T follicular helper cell (primary cell): ENCODE measurements at regions not wholly inside any gene's neighbourhood (a gene's known extent, or its start where the extent isn't known, plus 50 kb on each side); places are given as distances from the start of the nearest gene placed in this dataset.

Experiments used
- DNase-seq: peaks from one replicate; pipeline ENCODE4 v3.0.0-alpha.2; 2020; ENCODE audit warnings: low read depth

DNA sequence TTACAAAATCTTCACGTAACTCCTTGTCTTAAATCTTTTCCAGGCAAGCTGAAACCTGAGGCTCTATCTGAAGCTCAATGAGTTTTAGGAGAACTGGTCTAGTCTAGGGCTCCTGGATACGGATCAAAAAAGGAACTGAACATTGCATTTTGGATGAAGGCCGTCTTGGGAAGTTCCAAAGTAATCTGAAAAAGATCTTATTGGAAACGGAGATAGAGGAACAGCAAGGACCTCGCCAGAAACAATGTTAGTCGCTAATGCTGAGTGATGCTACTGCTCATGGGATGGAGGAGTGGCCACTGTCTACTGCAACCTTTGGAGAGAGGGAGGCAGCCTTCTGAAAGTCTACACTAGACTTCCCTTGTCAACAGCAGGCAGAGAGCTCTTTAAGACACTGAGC lies 91.4 kb upstream of the ATXN1 start:
- no peak for DNase-seq

DNA sequence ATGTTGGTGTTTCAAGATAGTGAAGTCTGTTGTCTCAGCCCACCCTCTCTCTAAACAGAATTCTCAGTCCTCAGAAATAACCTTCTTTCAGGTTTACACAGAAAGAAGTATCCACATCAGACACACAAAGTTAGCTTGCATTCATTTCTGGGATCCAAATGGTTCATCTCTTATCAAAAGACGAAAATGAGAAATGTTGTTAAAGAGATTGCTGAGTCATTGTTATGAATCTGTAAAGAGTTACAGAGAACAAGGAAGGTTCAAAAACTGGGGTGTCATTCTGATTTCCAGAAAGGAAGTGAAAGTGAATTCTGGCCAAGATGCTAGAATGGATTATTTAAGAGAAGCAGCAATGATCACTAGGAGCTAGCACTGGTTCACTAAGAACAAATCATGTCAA lies 90.5 kb upstream of the ATXN1 start:
- DNase-seq: no peak

DNA sequence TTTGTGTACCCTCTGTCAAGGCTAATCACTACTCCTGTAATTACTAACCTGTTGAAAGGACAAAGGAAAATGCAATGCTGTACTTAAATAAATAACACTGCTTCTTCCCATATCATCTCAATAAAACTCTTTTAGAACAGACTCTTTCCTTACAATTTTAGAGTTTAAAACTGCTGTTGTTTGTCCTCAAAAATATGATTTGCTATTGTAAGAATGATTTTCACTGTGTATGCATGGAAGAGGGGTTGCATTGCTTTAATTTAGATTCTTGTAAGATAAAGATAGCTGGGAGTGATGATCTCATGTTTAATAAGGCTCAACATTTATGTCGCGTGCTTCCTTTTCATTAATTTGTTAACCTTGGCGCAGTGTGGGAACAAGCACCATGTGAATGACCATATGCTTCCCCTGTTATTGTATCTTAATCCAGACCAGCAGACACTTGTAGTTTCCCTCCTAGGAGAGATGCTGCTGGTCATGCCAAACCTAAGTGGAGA lies 89.8 kb upstream of the ATXN1 start:
- no peak for DNase-seq

DNA sequence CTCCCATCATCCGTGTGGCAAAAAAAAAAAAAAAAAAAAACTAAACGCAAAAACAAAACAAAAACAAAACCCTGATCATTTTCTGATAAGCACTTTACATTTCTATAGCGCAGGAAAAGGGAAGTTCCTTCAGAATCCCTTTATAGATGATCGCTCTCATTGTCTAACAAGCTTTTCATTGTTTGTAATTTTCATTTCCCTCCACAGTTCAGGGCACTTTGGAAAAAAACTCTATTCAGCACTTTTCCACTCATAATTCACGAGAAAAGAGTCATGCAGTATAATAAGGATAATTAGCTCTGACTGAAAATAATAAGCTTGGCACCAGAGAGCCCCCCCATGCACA lies 89.4 kb upstream of the ATXN1 start:
- no peak for DNase-seq

DNA sequence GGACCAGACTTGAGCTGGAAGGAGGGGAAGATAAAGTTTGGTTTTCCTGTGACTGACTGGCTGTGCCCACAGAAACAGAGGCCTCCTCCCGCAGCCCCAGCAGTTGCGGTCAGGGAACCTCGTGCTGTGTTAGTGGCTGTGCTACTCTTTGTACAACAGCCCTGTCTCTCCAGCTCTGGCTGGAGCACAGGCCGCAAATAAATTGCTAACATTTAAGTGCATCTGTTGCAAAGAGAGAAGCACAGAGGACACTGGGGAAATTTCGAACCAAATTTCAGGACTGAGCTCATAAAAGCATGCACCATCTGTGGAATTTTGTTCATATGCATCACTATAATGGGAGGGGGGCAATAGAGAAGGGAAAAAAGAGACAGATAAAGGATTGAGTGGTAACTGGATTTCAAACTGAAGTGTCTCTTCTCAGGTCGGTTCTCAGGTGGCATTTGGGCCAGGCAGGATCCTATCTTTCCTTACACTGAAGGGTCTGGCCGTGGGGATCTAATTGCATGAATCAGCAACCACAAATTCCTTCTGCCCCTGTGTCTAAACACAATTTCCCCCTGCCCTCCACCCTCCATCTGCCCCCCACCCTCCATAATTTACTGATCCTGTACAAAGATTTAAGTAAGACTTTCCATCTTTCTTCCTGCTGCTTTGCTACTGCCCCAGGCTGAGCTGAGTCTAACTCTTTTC lies 88.9 kb upstream of the ATXN1 start:
- no peak for DNase-seq

DNA sequence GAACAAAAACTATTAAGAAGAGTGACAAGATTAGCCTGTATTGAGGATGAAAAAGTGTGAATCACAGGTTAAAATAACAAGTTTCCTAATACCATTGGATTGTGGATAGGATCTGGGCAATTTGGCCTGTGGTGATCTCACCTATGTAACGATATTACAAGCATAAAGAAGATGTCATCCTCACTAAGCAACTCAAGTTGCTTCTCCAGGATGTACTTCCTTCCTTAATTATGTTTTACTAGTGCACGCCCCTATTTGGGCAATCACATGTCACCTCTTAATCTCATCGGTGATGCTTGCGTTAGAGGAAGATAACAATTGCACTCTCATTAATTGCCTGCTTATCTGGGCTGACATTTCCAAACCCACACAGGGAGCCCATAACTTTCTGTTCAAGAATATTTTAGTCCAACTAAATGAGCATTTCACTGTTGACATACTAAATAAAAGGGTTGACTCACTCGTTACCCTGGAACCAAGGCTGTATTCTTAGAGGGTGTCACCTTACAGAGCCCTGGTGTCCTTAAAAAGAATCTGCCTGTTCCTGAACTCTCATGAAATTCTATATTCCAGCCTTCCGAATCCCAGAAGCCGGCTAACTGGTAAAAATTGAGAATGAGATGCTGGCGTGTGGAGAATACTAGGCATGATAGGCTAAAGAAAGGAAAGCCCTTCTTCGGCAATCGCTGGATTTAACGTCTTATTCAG lies 88.2 kb upstream of the ATXN1 start:
- DNase-seq: no peak

DNA sequence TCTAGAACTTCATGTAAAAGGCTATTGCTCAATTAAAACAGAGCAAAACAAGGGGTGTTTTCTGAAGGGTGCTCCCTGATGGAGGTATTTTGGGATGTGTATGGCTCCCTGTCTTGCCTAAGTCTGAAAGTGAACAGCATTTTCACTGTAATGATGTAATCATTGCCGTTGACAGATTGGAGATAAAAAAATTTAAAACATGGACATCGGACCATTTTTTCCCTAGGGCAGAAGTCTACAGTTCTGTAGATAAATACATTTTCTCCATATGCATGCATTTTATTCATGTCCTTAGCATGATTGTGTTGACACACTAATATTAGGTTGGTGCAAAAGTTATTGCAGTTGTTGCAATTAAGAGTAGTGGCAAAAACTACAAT lies 85.1 kb upstream of the ATXN1 start:
- DNase-seq: no peak

DNA sequence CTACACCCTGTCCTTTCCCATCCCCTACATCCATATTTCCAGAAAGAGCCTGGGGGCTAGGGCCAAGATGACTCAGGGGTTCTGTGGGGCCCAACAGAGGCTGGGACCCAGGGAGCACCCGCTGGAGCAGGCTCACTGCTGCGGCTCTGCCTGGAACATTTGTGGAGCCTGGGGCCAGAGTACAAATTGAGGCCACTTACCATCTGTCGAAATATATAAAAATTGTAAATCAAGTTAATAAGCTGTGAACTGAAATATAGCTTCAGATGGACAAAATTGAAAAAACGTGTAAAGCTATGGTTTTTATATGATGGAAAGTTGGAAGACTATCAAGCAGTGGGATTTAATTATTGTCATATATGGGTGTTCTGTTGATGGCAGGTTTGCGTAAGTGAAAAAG lies 82.9 kb upstream of the ATXN1 start:
- no peak for DNase-seq

DNA sequence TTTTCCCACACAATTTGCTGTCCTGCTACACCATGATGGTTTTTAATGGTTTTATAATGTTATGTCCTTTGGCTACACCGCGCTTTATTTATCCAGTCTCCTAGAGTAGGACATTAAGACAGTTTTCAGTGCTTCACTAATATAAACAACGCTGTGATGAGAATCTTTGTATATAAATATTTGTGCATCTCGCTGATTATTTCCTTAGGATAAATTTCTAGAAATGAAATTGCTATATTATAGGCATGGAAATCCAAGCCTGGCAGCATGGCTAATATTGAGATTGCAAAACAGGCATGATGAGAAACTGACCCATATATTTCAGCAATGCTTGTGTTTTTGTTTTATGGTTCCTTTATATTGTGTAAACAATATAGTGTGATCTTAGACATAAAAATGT lies 81.4 kb upstream of the ATXN1 start:
- no peak for DNase-seq

DNA sequence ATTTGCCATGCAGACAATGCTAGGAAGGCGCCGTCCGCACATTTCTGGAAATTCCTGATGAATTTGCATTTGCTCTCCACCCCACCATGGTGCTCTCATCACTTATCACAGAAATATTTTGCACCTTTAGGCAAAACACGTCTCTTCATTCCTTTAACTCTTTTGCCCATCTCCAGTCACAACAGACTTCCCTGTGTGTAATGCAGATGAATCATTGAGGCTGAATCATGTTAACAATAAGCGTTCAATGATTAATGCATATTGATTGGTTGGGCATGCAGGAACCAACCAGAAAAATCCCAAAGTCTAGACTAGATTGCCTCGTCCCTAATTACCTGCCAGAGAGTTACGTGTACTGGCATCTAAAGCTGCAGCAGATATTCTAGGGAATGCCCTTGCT lies 80.0 kb upstream of the ATXN1 start:
- DNase-seq: no peak

DNA sequence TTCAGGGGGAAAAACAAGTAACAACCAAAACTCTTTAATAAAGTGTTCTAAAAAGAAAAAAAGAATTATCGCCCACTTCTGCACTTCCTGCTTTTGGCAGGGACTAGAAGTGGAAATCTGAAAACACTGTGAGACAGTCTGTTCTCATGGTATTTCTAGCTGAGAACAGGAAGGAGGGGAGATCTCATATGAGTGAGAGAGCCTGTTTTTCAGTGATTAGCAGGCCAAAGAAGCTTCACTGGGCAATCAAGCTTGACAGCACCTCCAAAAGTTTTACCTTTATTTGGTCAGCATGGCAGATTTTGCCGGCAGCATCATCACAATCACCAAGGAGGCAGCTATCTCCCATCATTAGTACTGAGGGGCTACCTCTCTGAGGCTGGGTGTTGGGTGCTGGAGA lies 79.5 kb upstream of the ATXN1 start:
- no peak for DNase-seq

DNA sequence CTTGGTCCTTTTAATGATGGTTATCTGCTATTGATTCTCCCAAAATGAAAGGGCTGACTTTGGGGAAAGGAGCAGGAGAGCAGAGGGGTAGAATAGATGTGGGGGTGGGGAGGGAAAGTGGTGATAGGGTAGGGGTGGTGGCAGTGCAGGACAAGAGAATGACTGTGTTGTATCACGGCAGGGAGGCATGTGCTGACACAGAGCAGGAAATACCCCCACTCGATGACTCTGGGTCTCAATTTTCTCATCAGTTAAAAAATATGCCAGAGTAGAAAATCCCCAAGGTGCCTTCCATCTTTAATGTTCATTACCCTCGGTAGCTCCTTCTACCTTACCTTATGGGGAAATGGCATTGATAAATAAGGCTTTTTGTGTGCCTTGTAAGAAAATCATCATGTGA lies 79.0 kb upstream of the ATXN1 start:
- DNase-seq: no peak

DNA sequence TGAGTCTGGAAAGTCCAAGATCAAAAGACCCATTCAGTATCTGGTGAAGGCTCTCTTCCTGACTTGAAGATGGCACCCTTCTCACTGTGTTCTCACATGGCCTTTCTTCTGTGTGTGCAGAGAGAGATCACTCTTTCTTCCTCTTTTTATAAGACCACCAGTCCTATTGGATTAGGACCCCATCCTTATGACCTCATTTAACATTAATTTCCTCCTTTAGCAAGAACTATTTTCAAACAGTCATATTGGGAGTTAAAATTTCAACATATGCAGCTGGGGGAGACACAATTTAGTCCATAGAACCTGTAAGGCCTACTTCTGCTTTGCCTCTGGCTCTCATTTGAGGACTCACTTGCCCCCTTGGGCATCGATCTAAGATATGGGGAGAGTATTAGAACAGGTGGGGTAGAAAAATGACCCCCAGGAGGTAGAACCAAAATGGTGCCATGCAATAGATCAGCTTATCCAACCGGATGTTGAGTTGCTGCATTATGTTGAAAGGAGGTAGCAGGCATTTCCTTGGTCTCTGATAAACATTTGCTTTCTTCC lies 78.4 kb upstream of the ATXN1 start:
- no peak for DNase-seq

DNA sequence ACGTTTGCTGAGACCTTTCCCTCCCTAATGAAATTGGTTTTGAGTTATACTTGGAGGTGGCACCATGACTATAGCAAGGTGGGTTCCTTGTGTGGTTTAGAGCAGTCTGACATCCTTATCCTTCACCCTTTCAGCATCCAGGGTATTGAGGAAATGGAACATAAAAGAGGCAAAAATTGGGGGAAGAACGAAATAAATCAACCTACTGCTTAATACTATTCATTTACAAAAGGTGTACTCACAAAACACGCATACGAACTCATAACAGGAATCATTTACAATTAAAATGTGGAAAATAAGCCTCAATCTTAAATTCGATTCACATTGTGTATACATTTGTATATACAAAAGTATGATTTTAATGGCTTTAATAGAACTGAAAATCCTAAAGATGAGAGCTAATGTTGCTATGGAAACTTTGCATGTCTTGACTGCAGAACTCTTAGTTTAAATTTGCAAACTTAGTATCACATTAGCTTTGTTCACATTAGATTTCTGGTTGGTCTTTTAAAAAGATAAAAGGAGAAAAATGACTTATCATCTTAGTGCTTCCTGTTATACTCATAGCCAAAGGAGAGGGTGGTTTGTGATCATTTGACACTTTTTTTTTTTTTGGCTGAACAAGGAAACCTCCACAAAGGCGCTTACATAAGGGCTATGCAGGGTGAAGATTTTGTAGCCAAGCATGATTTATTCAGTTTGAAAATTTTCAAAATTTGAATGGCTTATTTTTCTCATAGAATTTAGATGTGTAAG lies 76.1 kb upstream of the ATXN1 start:
- no peak for DNase-seq

DNA sequence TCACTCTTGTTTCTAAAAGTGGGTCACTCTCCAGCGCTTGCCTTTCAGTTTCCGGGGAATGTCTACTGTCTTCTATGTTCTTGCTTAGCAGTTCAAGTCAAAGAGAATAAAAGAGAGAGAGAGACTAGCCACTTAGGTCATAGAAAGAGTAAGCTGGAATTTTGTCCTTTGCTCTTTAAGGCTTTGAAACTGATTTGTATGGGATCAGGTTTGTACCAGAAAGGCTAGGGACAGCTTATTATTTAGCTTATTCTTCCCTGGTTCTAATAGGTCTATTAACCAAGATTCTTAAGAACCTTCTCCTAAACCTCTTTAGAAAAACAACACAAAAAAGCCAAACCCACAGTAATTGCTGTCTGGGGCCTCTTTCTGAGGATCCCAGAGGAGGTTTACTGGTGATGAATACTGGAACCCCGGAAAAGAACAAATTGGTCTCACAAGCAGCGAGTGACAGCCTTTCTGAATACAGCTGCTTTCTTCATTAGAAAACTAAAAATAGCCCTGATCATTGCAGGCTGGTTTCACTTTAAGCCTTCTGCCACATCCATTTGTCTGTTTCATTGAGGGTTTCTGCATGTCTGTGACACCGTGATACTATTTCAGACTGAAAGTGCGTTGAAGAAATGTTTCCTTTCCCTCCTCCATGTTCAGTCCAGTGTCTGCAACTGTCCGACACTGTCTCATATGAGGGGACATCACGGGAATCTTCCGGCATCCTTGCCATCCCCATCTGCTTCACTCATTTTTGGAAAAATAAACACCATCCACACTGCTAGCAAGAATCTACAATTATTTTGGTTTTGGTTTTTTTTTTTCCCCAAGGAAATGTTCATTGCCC lies 75.1 kb upstream of the ATXN1 start:
- no peak for DNase-seq

DNA sequence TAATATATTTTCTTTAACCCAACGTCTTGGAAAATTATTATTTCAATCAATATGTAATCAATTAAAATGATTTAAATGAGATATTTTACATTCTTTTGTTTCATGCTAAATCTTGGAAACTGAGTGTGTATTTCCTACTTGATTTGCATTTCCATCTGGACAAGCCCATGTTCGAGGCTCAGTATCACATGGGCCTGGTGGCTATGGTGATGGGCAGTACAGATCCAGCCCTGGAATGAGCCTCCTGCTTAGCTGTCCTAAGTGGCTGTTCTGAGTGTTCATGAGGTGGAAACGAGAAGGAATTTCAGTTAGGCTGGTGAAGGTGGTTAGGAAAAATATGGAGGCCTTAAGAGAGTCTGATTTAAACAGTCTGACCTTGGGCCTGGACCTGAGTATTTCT lies 73.0 kb upstream of the ATXN1 start:
- no peak for DNase-seq

DNA sequence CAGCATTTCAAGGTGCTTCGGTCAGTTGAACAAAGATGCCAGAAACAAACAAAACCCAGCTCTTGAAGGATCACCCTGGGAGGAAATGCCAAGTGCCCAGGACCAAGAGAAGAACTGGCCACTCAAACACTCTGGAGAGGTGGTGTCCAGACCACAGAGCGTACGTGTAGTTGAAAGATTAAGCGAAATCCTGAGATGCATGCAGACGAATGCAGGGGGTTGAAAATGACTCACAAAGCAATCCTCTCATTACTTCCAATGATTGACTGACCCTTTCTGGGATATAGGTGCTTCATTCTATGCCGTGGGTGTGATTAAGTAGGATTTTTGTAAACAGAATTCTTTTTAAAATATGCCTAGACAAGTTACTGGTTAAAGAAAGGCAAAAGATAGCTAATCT lies 71.5 kb upstream of the ATXN1 start:
- no peak for DNase-seq

DNA sequence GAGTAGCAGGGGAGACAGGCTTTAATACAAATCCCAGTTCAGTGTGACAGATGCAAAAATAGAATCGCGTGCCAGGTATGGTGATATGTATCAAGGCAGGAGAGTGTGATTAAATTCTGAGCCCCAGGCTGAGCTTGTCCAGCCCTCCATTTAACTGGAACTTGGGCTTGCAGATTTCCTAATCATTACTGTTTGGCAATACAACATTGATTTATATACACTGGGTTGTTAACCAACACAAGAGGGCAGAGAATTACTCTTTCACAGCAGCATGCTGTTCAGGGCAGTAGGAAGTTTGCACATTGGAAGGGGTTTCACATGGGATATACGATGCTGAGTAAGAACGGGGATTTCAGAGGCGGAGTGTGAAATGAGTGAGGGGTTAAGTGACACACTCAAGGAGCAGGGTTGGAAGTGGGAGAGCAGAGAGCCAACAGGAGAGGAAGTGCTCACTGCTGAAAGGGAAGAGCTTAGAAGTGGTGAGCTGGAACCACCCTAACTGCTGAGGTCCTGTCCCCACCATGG lies 70.8 kb upstream of the ATXN1 start:
- DNase-seq: no peak

DNA sequence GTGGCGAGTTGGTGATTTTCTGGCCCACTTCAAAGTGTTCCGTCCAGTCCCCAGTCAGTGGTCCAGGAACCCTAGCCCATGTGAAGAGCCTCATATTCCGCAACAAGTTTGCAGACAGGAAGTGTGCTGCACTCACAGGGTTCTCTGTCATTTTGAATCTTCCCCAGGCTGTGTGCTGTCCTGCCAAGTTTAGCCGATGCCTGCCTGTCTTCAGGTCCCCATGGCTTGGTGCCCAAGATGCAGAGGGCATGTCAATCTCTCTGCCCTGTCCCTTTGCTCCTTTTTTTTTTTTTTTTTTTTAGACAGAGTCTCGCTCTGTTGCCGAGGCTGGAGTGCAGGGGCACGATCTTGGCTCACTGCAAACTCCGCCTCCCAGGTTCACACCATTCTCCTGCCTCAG lies 69.9 kb upstream of the ATXN1 start:
- DNase-seq: no peak

DNA sequence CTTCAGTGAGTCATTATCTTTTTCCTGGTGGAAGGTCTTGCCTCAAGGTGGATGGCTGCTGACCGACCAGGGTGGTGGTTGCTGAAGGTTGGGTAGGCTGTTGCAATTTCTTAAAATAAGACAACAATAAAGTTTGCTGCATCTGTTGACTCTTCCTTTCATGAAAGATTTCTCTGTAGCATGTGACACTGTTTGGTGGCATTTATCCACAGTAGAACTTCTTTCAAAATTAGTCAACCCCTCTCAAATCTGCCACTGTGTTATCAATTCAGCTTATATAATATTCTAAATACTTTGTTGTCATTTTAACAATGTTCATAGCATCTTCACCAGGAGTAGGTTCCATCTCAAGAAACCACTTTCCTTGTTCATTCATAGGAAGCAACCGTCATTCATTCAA lies 66.8 kb upstream of the ATXN1 start:
- DNase-seq: no peak

DNA sequence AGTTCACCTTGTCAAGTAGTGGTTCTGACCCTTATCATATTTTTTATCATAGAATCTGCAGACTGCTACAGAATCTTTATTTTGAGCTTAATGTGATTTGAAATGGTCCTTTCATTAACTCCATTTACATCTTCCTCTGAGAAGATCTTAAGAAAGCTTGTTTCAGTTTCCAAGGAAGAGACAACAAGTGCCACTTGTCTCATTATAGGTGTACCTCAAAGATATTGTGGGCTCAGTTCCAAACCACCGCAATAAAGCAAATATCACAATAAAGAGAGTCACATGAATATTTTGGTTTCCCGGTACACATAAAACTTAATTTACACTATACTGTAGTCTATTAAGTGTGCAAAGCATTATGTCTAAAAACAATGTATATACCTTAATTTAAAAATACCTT lies 66.4 kb upstream of the ATXN1 start:
- no peak for DNase-seq

DNA sequence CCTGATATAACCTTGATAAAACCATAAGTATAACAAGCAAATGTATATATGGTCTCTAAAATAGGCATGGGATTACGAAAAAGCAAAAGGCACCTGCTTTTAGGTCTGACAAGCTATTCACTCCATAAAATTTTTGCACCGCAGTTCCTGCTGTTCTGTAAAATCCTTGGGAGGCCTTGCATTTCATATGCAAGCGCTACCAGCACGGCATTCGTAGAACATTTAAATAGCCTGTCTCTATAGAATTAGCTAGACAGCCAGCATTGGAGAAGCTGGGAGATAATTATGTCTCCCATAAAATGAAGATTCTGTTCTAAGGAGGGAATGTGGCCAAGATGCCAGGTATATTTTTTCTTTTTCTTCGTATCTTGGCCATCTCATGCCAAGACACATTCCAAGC lies 64.5 kb upstream of the ATXN1 start:
- DNase-seq: no peak
